Erythroblast (primary cell): ENCODE measurements at regions not wholly inside any gene's neighbourhood (a gene's known extent, or its start where the extent isn't known, plus 50 kb on each side); places are given as distances from the start of the nearest gene placed in this dataset.

ENCODE experiments used
- GATA1 ChIP-seq: IDR thresholded peaks from 2 replicates; pipeline ENCODE4 v1.6.1; 2011; ENCODE audit warnings: low read depth, mild to moderate bottlenecking, control low read depth, low read length, moderate library complexity
- POLR2A ChIP-seq: IDR thresholded peaks from 2 replicates; pipeline ENCODE4 v1.6.1; 2011; ENCODE audit warnings: mild to moderate bottlenecking, low read length

GRCh38 chr15:31464216-31465082 is 137.8 kb downstream of the KLF13 start:
- TF ChIP-seq POLR2A: no peak
- TF ChIP-seq GATA1: no peak
